Right cardiac atrium (tissue), 5 donors: ENCODE measurements at regions not wholly inside any gene's neighbourhood (a gene's known extent, or its start where the extent isn't known, plus 50 kb on each side); places are given as distances from the start of the nearest gene placed in this dataset.

Source experiments
- ATAC-seq, 2 donors: fragments of 200-7000 bp; cut with Tn5 transposase; one replicate each; pipeline versions ENCODE4 v1.8.0 to v1.9.1; 2020; ENCODE audit warnings: moderate library complexity in 2 of 2, mild to moderate bottlenecking in 1 of 2
- DNase-seq, 3 donors: peaks; one replicate each; pipeline ENCODE4 v3.0.0-alpha.2; 2020
- H3K27ac ChIP-seq: one replicate; pipeline ENCODE4 v1.5.1; 2013; ENCODE audit warnings: mild to moderate bottlenecking, low read length, control low read depth, moderate library complexity
- H3K27me3 ChIP-seq: one replicate; pipeline ENCODE4 v1.6.1; 2013; ENCODE audit not compliant: control insufficient read depth, insufficient read depth
- H3K4me1 ChIP-seq: one replicate; pipeline ENCODE4 v1.6.1; 2013; ENCODE audit warnings: low read length; ENCODE audit not compliant: control insufficient read depth, insufficient read depth
- H3K4me3 ChIP-seq: one replicate; pipeline ENCODE4 v1.5.1; 2013; ENCODE audit warnings: low read length, control low read depth
- H3K9me3 ChIP-seq: one replicate; pipeline ENCODE4 v1.6.1; 2013; ENCODE audit warnings: low read length; ENCODE audit not compliant: control insufficient read depth
- WGBS: extraction: QIAGEN DNeasy Blood & Tissue Kit; methylation state at CpG from one replicate; pipeline ENCODE4 v1.1.7; 2013; 5-methylcytosine and 5-hydroxymethylcytosine counted together
- intact Hi-C, 4 donors: fragments of 100-400 bp; cut with DNase I; formaldehyde crosslinking; loops; one replicate each; pipeline versions ENCODE4 v1.11.0 to v1.14.0; 2022 to 2023
- donor health status: healthy with polysubstance abuse.
- donor health status: DM: no; HTN: yes; CAD: no.
- donor health status: DM: no; HTN: no; CAD: no.
- donor health status: DM: no; HTN: yes; CAD: no; lungs with severe emphysema.
- donor health status: DM: yes; HTN: yes; CAD: no.

- Histone ChIP-seq H3K27me3 (no peaks in the 10 kb centered on the region), H3K4me3 (no peak overlapping the region), H3K9me3 (no peaks in the 10 kb centered on the region), H3K4me1 (no peaks in the 10 kb centered on the region), H3K27ac (no peak overlapping the region)
- WGBS = 64% methylated on average over 2 of the region's 2 CpGs
- ATAC-seq (peak in 1 of 2 donors; percentile 51), DNase-seq (no peak)
- intact Hi-C loops = no loop called here
These were observed 416.3 kb upstream of the OR4E1 start for GRCh38 chr14:22089940-22090339.

GRCh38 chr14:22088614-22089342 is 415.2 kb upstream of the OR4E1 start:
- Histone ChIP-seq H3K27me3 (no peaks in the 10 kb centered on the region), H3K27ac (no peak overlapping the region), H3K4me3 (no peak overlapping the region), H3K9me3 (no peaks in the 10 kb centered on the region), H3K4me1 (no peaks in the 10 kb centered on the region)
- peak; percentile 43 to 86 for ATAC-seq
- intact Hi-C loops = no loop called here
- no peak for DNase-seq
- 40% methylated on average over 2 of the region's 2 CpGs for WGBS

DNA sequence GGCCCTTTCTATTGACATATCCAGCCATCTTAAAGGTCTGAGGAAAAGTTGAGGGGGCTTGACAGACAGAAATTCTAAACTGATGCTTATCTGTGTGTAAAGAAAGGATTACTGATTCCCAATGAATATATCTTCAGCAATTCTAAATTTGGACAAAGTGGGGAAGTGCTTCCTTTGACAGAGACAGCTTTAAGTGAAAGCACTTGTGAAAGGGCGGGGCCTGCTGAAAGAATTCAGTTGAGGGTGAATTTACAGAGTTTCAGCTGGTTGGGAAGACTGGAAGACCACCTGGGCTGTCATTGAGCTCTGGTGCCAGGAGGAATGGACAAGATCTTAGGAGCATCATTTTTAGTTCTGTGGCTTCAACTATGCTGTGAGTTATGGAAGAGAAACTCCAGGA is 412.5 kb upstream of the OR4E1 start:
- no peak for ATAC-seq
- H3K4me1 ChIP-seq = no peaks in the 10 kb centered on the region
- no peaks in the 10 kb centered on the region for H3K27me3 ChIP-seq
- H3K4me3 ChIP-seq = no peak overlapping the region
- WGBS = 87% methylated on average over 1 of the region's 1 CpG
- DNase-seq = no peak
- H3K9me3 ChIP-seq = no peaks in the 10 kb centered on the region
- intact Hi-C loops = no loop called here
- no peak overlapping the region for H3K27ac ChIP-seq

DNA sequence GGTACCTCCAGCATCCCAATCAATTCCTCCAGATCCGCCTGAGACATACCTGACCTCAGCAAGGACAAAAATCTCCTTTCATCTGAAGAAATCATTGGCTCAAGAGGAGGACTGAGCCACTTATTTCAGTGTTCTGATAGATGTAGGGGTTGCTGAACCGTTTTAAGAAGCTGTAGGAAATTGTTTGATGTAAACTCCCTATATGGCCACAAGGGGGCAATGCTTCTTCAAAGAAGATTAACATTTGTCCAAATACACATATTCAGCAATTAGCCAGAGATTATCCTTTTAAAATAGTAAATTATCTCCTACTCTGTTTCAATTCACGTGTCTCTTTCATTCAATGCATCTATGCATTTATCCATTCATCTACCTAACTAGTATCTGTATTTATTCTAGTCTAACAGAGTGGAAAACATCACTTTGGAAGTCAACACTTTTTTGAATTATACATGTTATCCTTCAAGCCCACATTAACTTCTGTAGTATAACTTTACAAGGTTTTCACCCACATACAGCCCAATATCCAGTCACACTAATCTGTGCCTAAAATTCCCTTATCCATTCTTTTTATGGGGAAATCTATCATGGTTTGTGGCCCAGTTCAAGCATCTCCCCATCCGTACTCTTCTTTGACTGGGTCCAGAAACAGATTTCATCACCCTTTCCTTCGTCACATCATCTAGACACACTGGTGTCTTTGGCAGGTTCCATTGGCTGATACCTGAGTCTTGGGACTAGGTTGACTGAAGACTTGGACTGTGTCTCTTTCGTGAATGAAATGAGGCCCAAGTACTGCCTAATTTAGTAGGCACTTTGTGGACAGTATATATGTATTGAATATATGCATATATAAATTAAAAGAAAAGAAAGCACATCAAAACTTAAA is 411.0 kb upstream of the OR4E1 start:
- no peaks in the 10 kb centered on the region for H3K9me3 ChIP-seq
- H3K4me1 ChIP-seq = no peaks in the 10 kb centered on the region
- no peak for ATAC-seq
- no peak for DNase-seq
- H3K27me3 ChIP-seq = no peaks in the 10 kb centered on the region
- no peak overlapping the region for H3K4me3 ChIP-seq
- H3K27ac ChIP-seq = no peak overlapping the region
- intact Hi-C loops = no loop called here
- WGBS = 40% methylated on average over 6 of the region's 6 CpGs

DNA sequence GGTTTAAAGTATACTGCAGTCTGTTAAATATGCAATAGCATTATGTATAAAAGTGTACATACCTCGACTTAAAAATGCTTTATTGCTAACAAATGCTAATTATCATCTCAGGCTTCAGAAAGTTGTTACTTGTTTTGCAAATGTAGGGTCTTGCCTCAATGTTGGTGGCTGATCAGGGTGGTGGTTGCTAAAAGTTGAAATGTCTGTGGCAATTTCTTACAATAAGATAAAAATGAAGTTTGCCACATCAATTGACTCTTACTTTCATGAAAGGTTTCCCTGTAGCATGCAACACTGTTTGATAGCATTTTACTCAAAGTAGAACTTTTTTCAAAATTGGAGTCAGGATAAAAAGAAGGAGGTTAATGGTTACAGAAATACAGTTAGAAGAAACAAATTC is 407.7 kb upstream of the OR4E1 start:
- no peaks in the 10 kb centered on the region for H3K9me3 ChIP-seq
- no peak for ATAC-seq

DNA sequence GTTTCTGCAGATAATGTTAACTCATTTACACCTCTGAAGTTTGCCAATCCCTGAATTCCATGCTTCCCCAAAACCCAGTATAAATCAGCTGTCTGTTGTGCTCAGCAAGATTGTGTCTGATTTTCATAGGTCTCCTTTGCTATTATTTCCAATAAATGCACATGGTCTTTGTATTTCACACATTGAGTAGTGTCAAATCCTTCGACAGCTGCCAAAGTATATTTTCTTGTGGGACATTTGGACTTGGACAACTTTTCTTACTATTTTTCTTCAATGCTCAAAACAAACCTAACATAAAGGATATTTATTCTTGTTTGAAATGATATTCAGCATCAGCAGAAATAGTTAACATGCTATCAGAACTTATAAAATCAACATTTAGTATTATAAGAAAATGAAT is 406.1 kb upstream of the OR4E1 start:
- Histone ChIP-seq H3K4me1 (no peaks in the 10 kb centered on the region), H3K27ac (no peak overlapping the region), H3K4me3 (no peak overlapping the region), H3K9me3 (no peaks in the 10 kb centered on the region), H3K27me3 (no peaks in the 10 kb centered on the region)
- DNase-seq (no peak), ATAC-seq (no peak)
- intact Hi-C loops = no loop called here
- 53% methylated on average over 1 of the region's 1 CpG for WGBS

More for the DNA sequence above, 407.7 kb upstream of the OR4E1 start:
- intact Hi-C loops = no loop called here
- H3K4me3 ChIP-seq = no peak overlapping the region
- 42% methylated on average over 1 of the region's 1 CpG for WGBS
- no peak overlapping the region for H3K27ac ChIP-seq
- H3K27me3 ChIP-seq = no peaks in the 10 kb centered on the region
- no peak for DNase-seq
- no peaks in the 10 kb centered on the region for H3K4me1 ChIP-seq

DNA sequence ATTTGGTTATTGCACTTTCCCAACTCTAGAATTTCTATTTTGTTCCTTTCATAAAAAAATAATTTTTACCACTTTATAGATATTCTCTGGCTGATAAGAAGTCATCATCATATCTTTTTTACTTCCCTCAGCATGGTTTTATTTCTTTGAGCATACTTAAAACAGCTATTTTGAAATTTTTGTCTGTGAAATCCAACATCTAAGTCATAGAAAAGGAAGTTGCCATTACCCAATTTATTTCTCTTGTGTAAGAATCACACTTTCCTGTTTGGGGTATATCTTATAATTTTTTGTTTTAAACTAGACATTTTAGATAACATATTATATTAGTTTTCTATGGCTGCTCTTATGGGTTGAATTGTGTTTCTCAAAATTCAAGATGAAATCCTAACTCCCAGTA is 400.2 kb upstream of the OR4E1 start:
- intact Hi-C loops = no loop called here
- no peak overlapping the region for H3K27ac ChIP-seq

GRCh38 chr14:22071006-22071405 is 397.4 kb upstream of the OR4E1 start:
- ATAC-seq = peak in 1 of 2 donors; percentile 39
- Histone ChIP-seq H3K27ac (no peak overlapping the region), H3K4me1 (no peaks in the 10 kb centered on the region), H3K9me3 (no peaks in the 10 kb centered on the region), H3K27me3 (peaks cover under 1% of the 10 kb centered on the region), H3K4me3 (no peak overlapping the region)
- DNase-seq = peak in 2 of 3 donors; percentile 14 to 45
- 74% methylated on average over 12 of the region's 12 CpGs for WGBS
- intact Hi-C loops = no loop called here

More for the DNA sequence above, 400.2 kb upstream of the OR4E1 start:
- Histone ChIP-seq H3K4me3 (no peak overlapping the region), H3K4me1 (no peaks in the 10 kb centered on the region), H3K9me3 (no peaks in the 10 kb centered on the region), H3K27me3 (no peaks in the 10 kb centered on the region)
- ATAC-seq = no peak
- DNase-seq = no peak

- H3K9me3 ChIP-seq = no peaks in the 10 kb centered on the region
- ATAC-seq = peak; percentile 71 to 99
- peaks cover 2% of the 10 kb centered on the region for H3K27me3 ChIP-seq
- H3K4me1 ChIP-seq = no peaks in the 10 kb centered on the region
- DNase-seq = peak; percentile 61 to 73 (median 67)
- H3K27ac ChIP-seq = no peak overlapping the region
- intact Hi-C loops = no loop called here
- 9% methylated on average over 12 of the region's 12 CpGs for WGBS
- H3K4me3 ChIP-seq = no peak overlapping the region
These were observed 396.7 kb upstream of the OR4E1 start for GRCh38 chr14:22070119-22070982.

DNA sequence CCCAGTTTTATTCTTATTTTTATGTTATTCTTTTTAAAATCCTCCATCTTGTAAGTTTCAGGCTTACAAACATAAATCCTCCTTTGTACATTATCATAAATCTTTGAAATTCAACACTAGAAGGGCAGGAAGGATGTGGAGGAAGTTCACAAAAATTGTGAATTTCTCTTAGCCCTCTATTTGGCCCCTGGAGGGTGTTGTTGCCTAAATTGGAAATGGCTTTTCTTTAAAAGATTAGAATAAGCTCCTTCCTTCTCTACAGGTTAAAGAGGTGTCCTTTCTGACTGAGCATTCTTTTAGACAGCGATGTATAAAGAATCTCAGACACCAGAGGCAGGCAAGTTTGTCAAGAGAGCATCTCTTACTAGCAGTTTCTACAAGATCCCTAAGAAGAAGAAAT is 391.7 kb upstream of the OR4E1 start:
- Histone ChIP-seq H3K4me3 (no peak overlapping the region), H3K4me1 (no peaks in the 10 kb centered on the region), H3K27me3 (peaks cover 2% of the 10 kb centered on the region), H3K27ac (no peak overlapping the region), H3K9me3 (no peaks in the 10 kb centered on the region)
- intact Hi-C loops = no loop called here
- 64% methylated on average over 1 of the region's 1 CpG for WGBS
- DNase-seq (no peak), ATAC-seq (no peak)

DNA sequence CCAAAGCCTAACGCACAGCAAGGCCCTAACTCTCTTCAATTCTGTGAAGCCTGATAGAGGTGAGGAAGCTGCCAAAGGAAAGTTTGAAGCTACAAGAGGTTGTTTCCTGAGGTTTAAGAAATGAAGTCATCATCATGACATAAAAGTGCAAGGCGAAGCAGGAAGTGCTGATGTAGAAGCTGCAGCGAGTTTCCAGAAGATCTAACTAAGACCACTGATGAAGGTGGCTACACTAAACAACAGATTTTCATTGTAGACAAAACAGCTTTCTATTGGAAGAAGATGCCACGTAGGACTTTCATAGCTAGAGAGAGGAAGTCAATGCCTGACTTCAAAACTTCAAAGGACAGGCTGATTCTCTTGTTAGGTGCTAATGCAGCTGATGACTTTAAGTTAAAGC is 385.6 kb upstream of the OR4E1 start:
- DNase-seq = no peak
- ATAC-seq = no peak
- no peaks in the 10 kb centered on the region for H3K9me3 ChIP-seq
- no peaks in the 10 kb centered on the region for H3K27me3 ChIP-seq
- no peak overlapping the region for H3K4me3 ChIP-seq
- WGBS = 78% methylated on average over 4 of the region's 4 CpGs
- no peaks in the 10 kb centered on the region for H3K4me1 ChIP-seq
- intact Hi-C loops = no loop called here
- no peak overlapping the region for H3K27ac ChIP-seq
